A549 (cell line): ENCODE measurements at regions not wholly inside any gene's neighbourhood (a gene's known extent, or its start where the extent isn't known, plus 50 kb on each side); places are given as distances from the start of the nearest gene placed in this dataset.

Source experiments
- BHLHE40 ChIP-seq: IDR thresholded peaks from 2 replicates; pipeline ENCODE4 v1.6.1; 2012; ENCODE audit warnings: low read depth, low read length, inconsistent platforms
- CBX2 ChIP-seq: fragments of 200-600 bp; sonication (generic); IDR thresholded peaks from 2 replicates; pipeline ENCODE4 v1.6.1; 2016; ENCODE audit warnings: low read depth, mild to moderate bottlenecking, borderline replicate concordance
- CTCF ChIP-seq: fragments of >200 bp; sonication (Bioruptor Twin); formaldehyde crosslinking; IDR thresholded peaks from 3 replicates; pipeline ENCODE4 v1.5.1; 2016
- ELK1 ChIP-seq: fragments of 150-350 bp; IDR thresholded peaks from 2 replicates; pipeline ENCODE4 v1.6.1; 2014; ENCODE audit warnings: low read depth, mild to moderate bottlenecking, low read length
- MAX ChIP-seq: IDR thresholded peaks from 2 replicates; pipeline ENCODE4 v1.6.1; 2012
- MAZ ChIP-seq: fragments of 150-350 bp; IDR thresholded peaks from 2 replicates; pipeline ENCODE4 v1.6.1; 2014; ENCODE audit warnings: antibody characterized with exemption, low read depth, low read length, borderline replicate concordance
- MYC ChIP-seq: IDR thresholded peaks from 2 replicates; pipeline ENCODE4 v1.6.1; 2012; ENCODE audit warnings: mild to moderate bottlenecking, inconsistent platforms, low read length, improper control_type of control experiment, borderline replicate concordance
- NPAS2 ChIP-seq: fragments of 250-450 bp; sonication (Bioruptor Pico); IDR thresholded peaks from 2 replicates; pipeline ENCODE4 v1.8.0; 2022; ENCODE audit warnings: mild to moderate bottlenecking, moderate library complexity, borderline replicate concordance
- POLR2AphosphoS2 ChIP-seq: conservative IDR thresholded peaks from 2 replicates; pipeline ENCODE4 v1.6.1; 2012; ENCODE audit warnings: low read length, improper control_type of control experiment, inconsistent platforms
- REST ChIP-seq: fragments of 200-600 bp; sonication (generic); IDR thresholded peaks from 2 replicates; pipeline ENCODE4 v1.6.1; 2016; ENCODE audit warnings: antibody characterized with exemption, mild to moderate bottlenecking, moderate library complexity
- SREBF2 ChIP-seq: fragments of 450-650 bp; IDR thresholded peaks from 2 replicates; pipeline ENCODE4 v1.6.1; 2014; ENCODE audit warnings: mild to moderate bottlenecking, moderate library complexity
- TP53 ChIP-seq: fragments of 250-450 bp; sonication (Bioruptor Pico); IDR thresholded peaks from 2 replicates; pipeline ENCODE4 v1.5.0; 2021; ENCODE audit warnings: mild to moderate bottlenecking, moderate library complexity
- USF2 ChIP-seq: fragments of 450-650 bp; IDR thresholded peaks from 2 replicates; pipeline ENCODE4 v1.6.1; 2014; ENCODE audit warnings: antibody characterized with exemption

- TF ChIP-seq MAX (no peak), BHLHE40 (no peak), CTCF (no peak), REST (no peak), USF2 (no peak), CBX2 (no peak), TP53 (CRISPR knock-in tag) (no peak), NPAS2 (no peak), SREBF2 (no peak), ELK1 (no peak), MYC (no peak), MAZ (no peak), POLR2AphosphoS2 (no peak)
Measured at GRCh38 chr6:14464055-14464454, 346.5 kb downstream of the CD83 start.
